Lower leg skin (tissue), 3 donors: ENCODE measurements at regions not wholly inside any gene's neighbourhood (a gene's known extent, or its start where the extent isn't known, plus 50 kb on each side); places are given as distances from the start of the nearest gene placed in this dataset.

Experiments used
- POLR2A ChIP-seq, 2 donors: fragments of 450-650 bp; IDR thresholded peaks; one replicate each; pipeline ENCODE4 v1.6.1; 2016 to 2017; ENCODE audit warnings: antibody characterized with exemption in 2 of 2, mild to moderate bottlenecking in 1 of 2, moderate library complexity in 1 of 2
- TF ChIP-seq, protein P1 (sequence below), 3 donors: fragments of 450-650 bp; IDR thresholded peaks; one replicate each; pipeline ENCODE4 v1.5.1; 2016; ENCODE audit warnings: antibody characterized with exemption in 3 of 3, mild to moderate bottlenecking in 3 of 3, moderate library complexity in 2 of 3

- TF ChIP-seq POLR2A (IDR thresholded peaks at IDR 0.05), result no peak
- TF ChIP-seq, protein P1, sequence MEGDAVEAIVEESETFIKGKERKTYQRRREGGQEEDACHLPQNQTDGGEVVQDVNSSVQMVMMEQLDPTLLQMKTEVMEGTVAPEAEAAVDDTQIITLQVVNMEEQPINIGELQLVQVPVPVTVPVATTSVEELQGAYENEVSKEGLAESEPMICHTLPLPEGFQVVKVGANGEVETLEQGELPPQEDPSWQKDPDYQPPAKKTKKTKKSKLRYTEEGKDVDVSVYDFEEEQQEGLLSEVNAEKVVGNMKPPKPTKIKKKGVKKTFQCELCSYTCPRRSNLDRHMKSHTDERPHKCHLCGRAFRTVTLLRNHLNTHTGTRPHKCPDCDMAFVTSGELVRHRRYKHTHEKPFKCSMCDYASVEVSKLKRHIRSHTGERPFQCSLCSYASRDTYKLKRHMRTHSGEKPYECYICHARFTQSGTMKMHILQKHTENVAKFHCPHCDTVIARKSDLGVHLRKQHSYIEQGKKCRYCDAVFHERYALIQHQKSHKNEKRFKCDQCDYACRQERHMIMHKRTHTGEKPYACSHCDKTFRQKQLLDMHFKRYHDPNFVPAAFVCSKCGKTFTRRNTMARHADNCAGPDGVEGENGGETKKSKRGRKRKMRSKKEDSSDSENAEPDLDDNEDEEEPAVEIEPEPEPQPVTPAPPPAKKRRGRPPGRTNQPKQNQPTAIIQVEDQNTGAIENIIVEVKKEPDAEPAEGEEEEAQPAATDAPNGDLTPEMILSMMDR (IDR thresholded peaks at IDR 0.05), result no peak
Observed at GRCh38 chr6:20263059-20263458, 50.8 kb upstream of the MBOAT1 start.
